Central memory CD8-positive, alpha-beta T cell (primary cell): ENCODE measurements at regions not wholly inside any gene's neighbourhood (a gene's known extent, or its start where the extent isn't known, plus 50 kb on each side); places are given as distances from the start of the nearest gene placed in this dataset.

ENCODE experiments used
- ATAC-seq: fragments of 150-1000 bp; cut with Tn5 transposase; replicated peaks from 2 replicates; pipeline ENCODE4 v1.10.0; 2022; ENCODE audit warnings: mild to moderate bottlenecking, moderate FRiP score, moderate number of reproducible peaks; ENCODE audit not compliant: poor library complexity, severe bottlenecking; ENCODE audit errors: extremely low read depth
- DNase-seq, 2 donors: peaks; one replicate each; pipeline ENCODE4 v3.0.0; 2021; ENCODE audit warnings: low spot score in 2 of 2
- H3K27ac Mint-ChIP-seq: one replicate; pipeline ENCODE4 v1.8.0; 2022; ENCODE audit warnings: low read depth, mild to moderate bottlenecking, moderate library complexity, mixed read lengths
- H3K27me3 Mint-ChIP-seq: one replicate; pipeline ENCODE4 v1.8.0; 2022; ENCODE audit warnings: mixed read lengths
- H3K36me3 Mint-ChIP-seq: one replicate; pipeline ENCODE4 v1.8.0; 2022; ENCODE audit warnings: mild to moderate bottlenecking, moderate library complexity, mixed read lengths; ENCODE audit not compliant: insufficient read depth
- H3K4me1 Mint-ChIP-seq: one replicate; pipeline ENCODE4 v1.8.0; 2022; ENCODE audit warnings: mixed read lengths
- H3K4me3 Mint-ChIP-seq: one replicate; pipeline ENCODE4 v1.8.0; 2022; ENCODE audit warnings: mild to moderate bottlenecking, moderate library complexity, mixed read lengths
- H3K9me3 Mint-ChIP-seq: one replicate; pipeline ENCODE4 v1.8.0; 2022; ENCODE audit warnings: mixed read lengths

DNA sequence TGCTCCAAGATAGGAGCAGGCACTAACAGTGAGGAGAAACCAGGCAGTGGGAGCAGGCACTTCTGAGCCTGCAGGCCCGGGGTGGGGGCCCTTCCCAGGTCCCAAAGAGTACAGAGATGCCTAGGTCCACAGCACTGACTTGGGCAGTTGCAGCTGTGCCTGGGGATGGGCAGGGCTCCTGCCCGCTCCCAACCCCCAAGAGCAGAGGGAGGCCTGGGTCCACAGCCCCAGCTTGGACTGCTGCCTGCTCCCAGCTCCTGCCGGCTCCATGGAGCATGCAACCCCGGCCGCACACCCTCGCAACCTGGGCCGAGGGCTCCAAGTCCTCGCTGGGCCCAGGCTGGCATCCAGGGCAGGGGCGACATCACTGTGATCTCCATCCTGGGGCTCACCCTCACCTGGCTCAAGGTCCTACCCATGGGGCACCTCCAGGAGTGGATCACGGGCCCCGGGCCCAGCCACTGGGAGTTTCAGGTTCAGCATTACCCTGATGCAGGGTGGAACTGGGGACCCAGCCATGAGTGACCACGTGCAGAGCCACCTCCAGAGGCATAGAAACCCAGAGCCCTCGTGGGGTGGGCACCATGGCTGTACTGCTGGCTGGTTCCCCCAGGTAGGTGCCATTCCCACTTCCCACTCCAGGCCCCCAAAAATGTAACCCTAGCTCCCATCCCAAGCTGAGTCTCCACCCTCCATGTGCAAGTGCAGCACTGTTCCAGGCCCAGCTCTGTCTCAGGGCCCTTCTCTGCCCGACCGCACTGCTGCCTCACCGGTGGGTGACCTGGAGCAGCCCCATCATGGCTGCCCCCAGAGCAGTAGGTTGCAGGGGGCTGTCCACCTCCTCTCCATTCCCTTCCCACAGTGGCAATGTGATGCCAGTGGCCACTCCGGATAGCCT is 325.6 kb downstream of the NR4A2 start:
- Mint-ChIP-seq H3K27me3 (no peaks in the 10 kb centered on the region), H3K36me3 (no peaks in the 10 kb centered on the region), H3K4me3 (no peak overlapping the region), H3K4me1 (no peaks in the 10 kb centered on the region), H3K9me3 (no peaks in the 10 kb centered on the region), H3K27ac (no peak overlapping the region)
- no peak for DNase-seq
- ATAC-seq: no peak

DNA sequence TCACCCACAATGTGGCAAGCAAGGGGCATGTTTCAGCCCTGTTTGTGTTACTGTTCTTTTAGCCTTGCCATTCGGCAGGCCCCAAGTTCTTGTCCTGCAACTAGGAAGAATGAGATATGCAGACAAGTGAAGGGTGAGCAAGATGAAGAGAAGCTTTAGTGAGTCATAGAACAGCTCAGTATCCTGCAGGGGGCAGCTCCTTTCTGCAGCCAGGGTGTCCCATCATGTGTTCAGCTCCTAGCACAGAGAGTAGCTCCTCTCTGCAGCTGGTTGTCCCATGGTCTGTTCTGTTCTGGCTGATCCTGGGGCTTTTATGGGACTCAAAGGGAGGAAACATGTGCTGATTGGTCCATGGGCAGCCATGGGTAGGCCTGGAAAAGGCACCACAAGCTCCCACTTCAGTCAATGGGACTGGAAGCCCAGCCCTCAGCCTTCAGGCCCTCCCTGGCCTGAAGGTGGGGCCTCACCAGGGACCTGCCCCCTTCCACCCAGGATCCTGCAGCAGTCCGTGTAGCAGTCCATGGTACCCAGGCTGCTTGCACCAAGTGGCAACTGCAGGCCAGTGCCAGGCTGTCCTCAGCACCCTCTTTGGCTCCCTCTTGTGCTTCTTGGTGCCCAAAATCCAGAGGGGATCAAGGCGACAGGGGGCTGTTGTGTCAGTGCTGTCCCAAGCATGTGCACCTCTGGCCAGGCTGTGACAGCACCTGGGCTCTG is 326.4 kb downstream of the NR4A2 start:
- no peak overlapping the region for H3K4me3 Mint-ChIP-seq
- no peak for DNase-seq
- H3K27me3 Mint-ChIP-seq: no peaks in the 10 kb centered on the region
- no peaks in the 10 kb centered on the region for H3K4me1 Mint-ChIP-seq
- H3K9me3 Mint-ChIP-seq: no peaks in the 10 kb centered on the region
- ATAC-seq: no peak
- H3K36me3 Mint-ChIP-seq: no peaks in the 10 kb centered on the region
- no peak overlapping the region for H3K27ac Mint-ChIP-seq

DNA sequence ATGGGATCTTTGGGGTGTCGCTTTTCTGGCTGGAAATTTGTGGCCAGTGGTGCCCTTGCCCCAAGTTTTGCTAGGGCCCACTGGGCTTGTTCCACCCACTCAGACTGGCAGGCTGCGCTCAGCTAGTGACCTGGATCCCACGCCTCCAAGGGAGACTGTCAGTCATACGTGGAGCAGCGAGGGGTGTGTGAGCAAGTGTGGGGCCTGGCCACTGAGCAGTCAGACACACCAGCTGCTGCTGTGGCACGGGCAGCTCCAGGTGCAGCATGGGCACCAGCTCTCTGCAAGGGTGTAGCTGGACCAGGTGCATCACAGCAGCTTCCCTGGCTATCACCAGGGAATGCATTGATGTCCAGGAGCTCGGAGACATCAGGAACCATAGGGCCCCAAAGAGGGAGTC is 327.0 kb downstream of the NR4A2 start:
- ATAC-seq (no peak), DNase-seq (no peak)
- Mint-ChIP-seq H3K36me3 (no peaks in the 10 kb centered on the region), H3K27ac (no peak overlapping the region), H3K4me1 (no peaks in the 10 kb centered on the region), H3K27me3 (no peaks in the 10 kb centered on the region), H3K9me3 (no peaks in the 10 kb centered on the region), H3K4me3 (no peak overlapping the region)

DNA sequence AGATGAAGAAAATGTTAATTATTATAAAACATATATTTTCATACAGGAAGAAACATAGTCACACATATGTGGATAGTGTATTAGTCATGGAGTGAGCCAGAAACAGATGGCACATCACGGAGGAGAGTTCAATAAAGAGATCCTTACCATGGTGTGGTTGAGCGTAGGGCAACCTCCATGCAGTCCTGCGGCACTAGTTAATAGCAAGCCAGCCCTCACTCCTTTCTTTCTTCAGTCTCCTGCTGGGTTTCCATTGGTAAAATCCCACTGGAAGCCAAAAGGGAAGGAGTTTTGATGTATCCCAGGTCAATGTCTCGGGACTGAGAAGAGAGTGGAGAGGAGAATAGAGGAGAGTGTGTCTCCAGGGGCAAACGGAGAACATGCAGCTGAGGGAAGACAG is 328.1 kb downstream of the NR4A2 start:
- H3K9me3 Mint-ChIP-seq: no peaks in the 10 kb centered on the region
- no peaks in the 10 kb centered on the region for H3K27me3 Mint-ChIP-seq
- H3K4me1 Mint-ChIP-seq: no peaks in the 10 kb centered on the region
- H3K27ac Mint-ChIP-seq: no peak overlapping the region
- no peaks in the 10 kb centered on the region for H3K36me3 Mint-ChIP-seq
- no peak overlapping the region for H3K4me3 Mint-ChIP-seq
- ATAC-seq: no peak
- no peak for DNase-seq

DNA sequence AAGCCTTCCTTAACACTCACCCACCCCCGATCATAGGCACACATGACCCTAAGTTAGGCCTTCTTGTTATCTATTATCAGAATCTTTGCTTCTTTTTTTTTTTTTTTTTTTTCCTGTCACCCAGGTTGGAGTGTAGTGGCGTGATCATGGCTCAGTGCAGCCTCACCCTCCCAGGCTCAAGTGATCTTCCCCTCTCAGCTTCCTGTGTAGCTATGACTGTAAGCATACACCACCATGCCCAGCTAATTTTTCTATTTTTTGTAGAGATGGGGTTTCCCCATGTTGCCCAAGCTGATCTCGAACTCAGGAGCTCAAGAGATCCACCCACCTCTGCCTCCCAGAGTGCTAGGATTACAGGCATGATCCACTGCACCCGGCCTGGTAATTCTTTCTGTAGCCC is 328.7 kb downstream of the NR4A2 start:
- H3K27me3 Mint-ChIP-seq: no peaks in the 10 kb centered on the region
- H3K4me3 Mint-ChIP-seq: no peak overlapping the region
- peaks cover under 1% of the 10 kb centered on the region for H3K36me3 Mint-ChIP-seq
- DNase-seq: no peak
- no peak overlapping the region for H3K27ac Mint-ChIP-seq
- no peaks in the 10 kb centered on the region for H3K9me3 Mint-ChIP-seq
- ATAC-seq: no peak
- no peaks in the 10 kb centered on the region for H3K4me1 Mint-ChIP-seq

DNA sequence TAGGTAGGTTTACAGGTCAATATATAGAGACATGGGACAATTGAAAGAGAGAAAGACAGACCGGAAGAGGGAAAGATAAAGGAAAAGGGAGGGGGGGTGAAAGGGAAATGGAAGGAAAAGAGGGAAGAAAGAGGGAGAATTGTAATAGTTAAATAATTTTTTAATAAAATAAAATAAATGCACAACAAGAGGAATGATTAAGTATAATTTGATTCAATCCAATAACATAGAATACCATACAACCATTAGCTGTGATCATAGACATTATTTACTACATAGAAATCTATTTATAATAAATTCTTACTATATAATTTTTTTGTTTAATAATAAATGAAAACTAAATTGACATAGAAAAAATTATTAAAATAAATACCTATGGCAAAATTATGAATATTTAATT is 330.7 kb downstream of the NR4A2 start:
- H3K4me3 Mint-ChIP-seq: no peak overlapping the region
- no peaks in the 10 kb centered on the region for H3K27me3 Mint-ChIP-seq
- no peaks in the 10 kb centered on the region for H3K9me3 Mint-ChIP-seq
- no peaks in the 10 kb centered on the region for H3K4me1 Mint-ChIP-seq
- ATAC-seq: no peak
- H3K36me3 Mint-ChIP-seq: peaks cover 2% of the 10 kb centered on the region
- H3K27ac Mint-ChIP-seq: no peak overlapping the region
- no peak for DNase-seq

DNA sequence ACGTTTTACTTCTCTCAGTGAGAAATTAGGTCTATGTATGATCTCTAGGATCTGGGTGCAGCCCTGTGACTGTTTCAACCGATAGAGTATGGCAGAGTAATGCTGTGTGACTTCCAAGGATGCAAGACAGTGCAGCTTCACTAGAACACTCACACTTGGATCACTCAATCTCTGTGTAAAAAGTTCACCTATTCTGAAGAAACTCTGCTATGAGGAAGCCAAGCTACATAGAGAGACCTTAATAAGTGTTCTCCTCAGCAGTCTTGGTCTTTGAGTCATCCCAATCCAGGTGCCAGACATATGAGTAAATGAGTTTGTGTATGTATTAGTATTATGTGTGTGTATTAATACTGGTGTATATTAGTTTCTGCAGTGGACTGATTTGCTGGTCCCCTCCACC is 335.0 kb downstream of the NR4A2 start:
- no peak for DNase-seq
- no peak for ATAC-seq
- Mint-ChIP-seq H3K4me3 (no peak overlapping the region), H3K27ac (no peak overlapping the region), H3K36me3 (peaks cover 2% of the 10 kb centered on the region), H3K4me1 (no peaks in the 10 kb centered on the region), H3K9me3 (no peaks in the 10 kb centered on the region), H3K27me3 (no peaks in the 10 kb centered on the region)

DNA sequence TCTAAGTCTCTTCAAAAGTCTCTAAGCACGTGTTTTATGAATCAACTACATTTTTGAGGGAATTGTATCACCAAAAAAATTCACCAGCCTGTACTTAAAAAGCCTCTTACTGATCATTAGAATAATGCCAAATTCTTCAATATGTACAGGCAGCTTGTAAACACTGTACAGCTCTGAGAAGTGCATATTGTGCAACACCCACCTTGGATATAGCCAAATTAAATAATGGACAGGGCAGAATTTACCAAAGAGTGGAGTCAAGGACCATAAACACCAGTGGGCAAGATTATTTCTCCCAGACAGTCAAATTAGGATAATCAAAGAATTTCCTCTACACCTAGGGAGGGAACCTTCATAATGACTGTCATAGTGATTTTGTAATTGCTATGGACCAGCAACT is 338.2 kb downstream of the NR4A2 start:
- Mint-ChIP-seq H3K36me3 (peaks cover 2% of the 10 kb centered on the region), H3K27me3 (no peaks in the 10 kb centered on the region)
- ATAC-seq: no peak

DNA sequence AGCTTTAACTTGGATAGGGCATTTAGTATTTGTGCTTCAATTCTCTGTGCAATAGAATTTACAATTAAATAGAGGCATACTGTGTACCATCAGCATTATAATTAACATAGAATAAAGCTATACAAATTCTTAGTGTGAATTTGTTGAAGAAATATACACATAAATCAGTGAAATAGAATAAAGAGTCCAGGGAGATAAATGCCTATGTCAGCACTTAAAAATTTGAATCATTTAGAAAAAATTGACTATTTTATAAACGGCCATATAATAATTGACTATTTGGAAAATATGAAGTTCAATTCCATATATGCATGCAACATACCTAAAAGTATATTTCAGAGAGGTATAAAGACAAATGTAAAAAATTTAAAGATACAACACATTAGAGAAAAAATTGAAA is 348.7 kb downstream of the NR4A2 start:
- DNase-seq (no peak), ATAC-seq (no peak)
- no peaks in the 10 kb centered on the region for H3K27me3 Mint-ChIP-seq
- no peaks in the 10 kb centered on the region for H3K36me3 Mint-ChIP-seq
- no peak overlapping the region for H3K27ac Mint-ChIP-seq
- H3K4me1 Mint-ChIP-seq: no peaks in the 10 kb centered on the region
- no peak overlapping the region for H3K4me3 Mint-ChIP-seq
- no peaks in the 10 kb centered on the region for H3K9me3 Mint-ChIP-seq

More for the DNA sequence above, 338.2 kb downstream of the NR4A2 start:
- H3K9me3 Mint-ChIP-seq: no peaks in the 10 kb centered on the region
- no peak overlapping the region for H3K27ac Mint-ChIP-seq
- no peak overlapping the region for H3K4me3 Mint-ChIP-seq
- no peaks in the 10 kb centered on the region for H3K4me1 Mint-ChIP-seq
- no peak for DNase-seq

DNA sequence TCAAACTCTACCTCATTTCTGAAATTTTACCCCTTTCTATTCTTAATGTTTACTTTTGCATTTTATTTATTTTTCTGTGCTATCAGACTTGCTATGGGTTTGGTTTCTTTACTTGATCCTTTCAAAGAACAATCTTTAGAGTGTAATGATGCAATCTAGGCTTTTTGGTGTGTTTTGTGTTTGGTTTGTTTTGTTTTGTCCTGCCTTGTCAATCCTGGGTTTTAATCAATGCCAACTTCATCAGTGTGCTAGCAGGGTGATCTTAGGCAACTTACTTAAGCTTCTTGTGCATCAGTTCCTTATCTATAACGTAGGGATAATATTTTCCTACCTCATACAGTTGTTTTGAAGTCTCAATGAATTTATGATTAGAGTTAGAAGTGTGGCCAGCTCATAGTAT is 350.4 kb downstream of the NR4A2 start:
- Mint-ChIP-seq H3K9me3 (no peaks in the 10 kb centered on the region), H3K27ac (no peak overlapping the region), H3K4me1 (no peaks in the 10 kb centered on the region), H3K27me3 (no peaks in the 10 kb centered on the region), H3K36me3 (no peaks in the 10 kb centered on the region), H3K4me3 (no peak overlapping the region)
- ATAC-seq (no peak), DNase-seq (no peak)

DNA sequence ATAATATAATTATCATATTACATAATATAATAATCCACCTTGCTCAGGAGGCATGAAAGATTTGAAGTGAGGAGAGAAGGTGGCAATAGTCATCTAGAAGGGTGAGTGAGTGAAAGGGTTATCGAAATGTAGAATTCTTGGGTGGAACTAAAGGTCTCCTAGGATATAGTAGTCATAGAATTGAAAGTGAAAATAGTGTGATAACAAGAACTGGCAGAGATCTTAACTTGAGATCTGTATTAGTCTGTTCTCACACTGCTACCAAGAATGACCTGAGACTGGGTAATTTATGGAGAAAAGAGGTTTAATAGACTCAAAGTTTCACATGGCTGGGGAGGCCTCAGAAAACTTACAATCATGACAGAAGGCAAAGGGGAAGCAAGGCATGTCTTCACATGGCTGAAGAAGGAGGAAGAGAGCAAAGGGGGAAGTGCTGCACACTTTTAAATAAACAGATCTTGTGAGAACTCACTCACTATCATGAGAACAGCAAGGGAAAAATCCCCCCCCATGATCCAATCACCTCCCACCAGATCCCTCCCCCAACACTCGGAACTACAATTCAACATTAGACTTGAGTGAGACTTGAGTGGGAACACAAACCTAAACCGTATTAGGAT is 351.5 kb downstream of the NR4A2 start:
- ATAC-seq (no peak), DNase-seq (no peak)
- Mint-ChIP-seq H3K9me3 (no peaks in the 10 kb centered on the region), H3K4me3 (no peak overlapping the region), H3K4me1 (no peaks in the 10 kb centered on the region), H3K27me3 (no peaks in the 10 kb centered on the region), H3K36me3 (no peaks in the 10 kb centered on the region), H3K27ac (no peak overlapping the region)

DNA sequence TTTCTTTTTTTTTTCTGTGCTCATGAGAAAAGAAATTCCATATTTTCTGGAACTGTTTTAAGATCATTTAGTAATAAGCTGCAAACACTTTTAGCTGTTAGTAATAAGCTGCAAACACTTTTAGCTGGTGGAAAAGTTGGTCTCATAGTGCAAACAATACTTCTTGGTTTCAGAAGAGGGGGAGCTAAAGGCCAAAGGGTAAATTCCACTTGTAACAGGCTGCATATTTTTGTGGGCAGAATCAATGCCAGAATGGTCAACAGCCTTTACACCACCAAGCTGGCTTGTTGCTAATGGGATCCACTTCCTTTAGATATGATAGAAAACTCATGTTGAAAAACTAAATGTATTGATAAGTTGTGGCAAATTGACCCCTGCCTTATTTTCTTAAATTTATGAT is 356.8 kb downstream of the NR4A2 start:
- DNase-seq (no peak), ATAC-seq (no peak)
- Mint-ChIP-seq H3K36me3 (no peaks in the 10 kb centered on the region), H3K9me3 (no peaks in the 10 kb centered on the region), H3K4me3 (no peak overlapping the region), H3K27ac (no peak overlapping the region), H3K4me1 (no peaks in the 10 kb centered on the region), H3K27me3 (no peaks in the 10 kb centered on the region)

DNA sequence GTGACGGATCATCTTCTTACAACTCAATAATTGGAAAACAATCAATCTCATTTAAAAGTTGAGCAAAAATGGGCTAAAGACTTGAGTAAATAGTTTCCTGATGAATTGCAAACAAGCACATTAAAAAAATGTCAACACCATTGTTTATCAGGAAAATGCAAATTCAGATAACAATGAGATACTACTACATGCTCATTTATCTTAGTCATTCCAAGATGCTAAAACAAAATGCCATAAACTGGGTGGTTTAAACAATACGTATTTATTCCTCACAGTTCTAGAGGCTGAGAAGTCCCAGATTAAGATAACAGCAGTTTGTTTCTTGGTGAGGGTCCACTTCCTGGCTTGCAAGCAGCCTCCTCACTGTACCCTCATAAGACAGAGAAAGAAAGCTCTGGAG is 359.6 kb downstream of the NR4A2 start:
- Mint-ChIP-seq H3K4me1 (no peaks in the 10 kb centered on the region), H3K27me3 (no peaks in the 10 kb centered on the region), H3K9me3 (no peaks in the 10 kb centered on the region), H3K4me3 (no peak overlapping the region), H3K27ac (no peak overlapping the region), H3K36me3 (no peaks in the 10 kb centered on the region)
- DNase-seq: no peak
- ATAC-seq: no peak
